ENCODE measurements at regions not wholly inside any gene's neighbourhood (a gene's known extent, or its start where the extent isn't known, plus 50 kb on each side); places are given as distances from the start of the nearest gene placed in this dataset.

DNA sequence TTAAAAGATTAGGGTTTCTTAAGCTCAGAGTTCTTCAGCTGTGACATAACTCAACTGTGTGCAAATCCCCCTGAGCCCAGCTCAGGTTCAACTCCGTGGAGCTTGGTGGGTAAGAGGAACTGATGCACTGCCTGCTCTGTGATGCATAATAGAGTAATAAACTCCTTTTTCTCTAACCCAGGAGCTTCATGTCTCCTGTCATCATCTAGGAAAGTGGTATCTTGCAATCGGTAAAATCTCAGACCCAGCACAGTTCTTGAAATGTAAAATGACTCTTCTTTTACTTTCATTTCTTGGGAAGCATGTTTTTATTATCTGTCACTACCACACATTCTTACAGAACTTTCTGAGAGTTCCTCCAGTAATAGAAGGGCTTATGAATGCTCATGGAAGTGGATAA, 123.8 kb upstream of the PCDH9 start:
- no peak for DNase-seq (ENCODE audit: low read depth)

DNA sequence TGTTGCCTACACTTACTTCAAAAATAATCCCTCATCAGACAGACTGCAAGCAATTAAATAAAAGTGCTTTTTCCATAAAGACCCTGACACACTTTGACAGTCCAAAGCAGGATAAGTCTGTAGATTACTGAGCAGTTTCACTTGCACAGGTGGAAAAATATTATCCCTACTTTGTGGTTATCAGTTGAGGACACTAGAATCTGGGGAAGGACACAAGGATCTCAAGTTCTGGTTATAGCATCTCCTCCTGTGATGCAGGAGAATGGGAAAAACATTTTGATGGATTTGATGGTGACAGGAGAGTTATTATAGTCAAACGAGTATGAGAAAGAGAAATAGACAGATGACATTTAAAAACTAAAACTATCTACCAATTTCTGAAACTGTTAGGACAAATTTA, 122.9 kb upstream of the PCDH9 start:
- DNase-seq (ENCODE audit: low read depth) = no peak

DNA sequence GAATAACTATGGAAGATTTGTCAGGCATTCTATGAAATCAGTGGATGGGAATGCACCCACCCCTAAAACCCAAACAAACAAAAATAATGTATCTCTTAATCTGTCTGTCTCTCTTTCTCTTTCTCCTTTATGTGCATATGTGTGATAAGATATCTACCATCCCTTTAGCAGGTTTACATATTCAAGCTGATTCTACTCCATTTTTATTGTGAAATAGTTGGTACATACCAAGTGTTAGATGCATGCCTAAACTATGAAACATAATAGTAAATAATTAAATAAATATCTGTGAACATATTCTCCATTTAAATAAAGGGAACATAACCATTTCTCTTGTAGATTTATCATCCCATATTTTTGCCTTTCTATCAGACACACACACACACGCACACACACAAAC, 121.8 kb upstream of the PCDH9 start:
- DNase-seq (ENCODE audit: low read depth) = no peak

DNA sequence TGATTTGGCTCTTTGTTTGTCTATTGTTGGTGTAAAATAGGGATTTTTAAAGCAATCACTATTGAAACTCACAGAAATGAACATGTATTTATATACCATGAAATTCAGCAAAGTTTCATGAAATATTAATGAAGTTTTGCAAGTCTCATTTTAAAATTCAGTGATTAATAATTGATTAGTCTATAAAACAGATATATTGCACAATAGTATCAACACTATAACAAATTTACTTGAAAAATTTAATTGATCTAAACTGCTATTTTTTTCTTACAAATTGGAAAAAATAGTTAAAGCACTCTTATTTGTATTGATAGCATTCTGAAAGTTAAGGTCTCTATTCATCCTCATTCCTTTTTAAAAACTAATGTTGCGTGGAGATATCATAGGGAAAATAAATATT, 121.0 kb upstream of the PCDH9 start:
- no peak for DNase-seq (ENCODE audit: low read depth)

DNA sequence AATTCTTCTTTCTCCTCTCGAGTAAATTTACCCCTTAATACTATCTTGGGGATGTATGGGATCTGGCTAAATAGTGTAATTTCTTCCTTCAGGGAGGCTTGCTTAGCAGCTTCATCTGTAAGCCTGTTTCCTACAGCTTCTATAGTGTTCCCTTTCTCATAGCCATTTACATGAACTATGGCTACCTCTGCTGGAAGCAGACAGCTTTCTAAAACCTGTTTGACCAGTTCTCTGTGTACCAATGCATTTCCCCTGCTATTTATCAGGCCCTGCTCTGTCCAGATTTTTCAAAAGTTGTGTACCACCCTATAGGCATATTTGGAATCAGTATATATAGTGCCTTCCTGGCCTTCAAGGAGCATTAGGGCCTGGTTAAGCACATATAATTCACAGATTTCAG, 113.6 kb upstream of the PCDH9 start:
- no peak for DNase-seq (ENCODE audit: low read depth)

DNA sequence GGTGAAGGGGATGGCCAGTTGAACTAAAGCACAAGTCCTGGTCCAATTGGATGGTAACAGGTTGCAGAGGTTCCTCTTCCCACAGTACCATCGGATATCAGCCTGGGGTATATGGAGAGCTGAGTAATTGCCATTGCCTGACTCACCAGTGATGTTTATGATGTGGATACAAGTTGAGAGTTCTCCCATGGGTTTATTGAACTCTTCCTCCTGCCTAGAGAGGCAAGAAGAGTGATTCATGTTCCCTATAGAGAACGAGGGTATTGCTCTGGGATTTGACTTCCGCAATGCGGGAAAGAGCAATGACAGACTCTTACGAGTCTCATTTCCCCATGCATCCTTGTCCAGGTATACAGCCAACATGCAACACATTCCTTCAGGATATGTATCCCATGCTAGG, 111.3 kb upstream of the PCDH9 start:
- no peak for DNase-seq (ENCODE audit: low read depth)

DNA sequence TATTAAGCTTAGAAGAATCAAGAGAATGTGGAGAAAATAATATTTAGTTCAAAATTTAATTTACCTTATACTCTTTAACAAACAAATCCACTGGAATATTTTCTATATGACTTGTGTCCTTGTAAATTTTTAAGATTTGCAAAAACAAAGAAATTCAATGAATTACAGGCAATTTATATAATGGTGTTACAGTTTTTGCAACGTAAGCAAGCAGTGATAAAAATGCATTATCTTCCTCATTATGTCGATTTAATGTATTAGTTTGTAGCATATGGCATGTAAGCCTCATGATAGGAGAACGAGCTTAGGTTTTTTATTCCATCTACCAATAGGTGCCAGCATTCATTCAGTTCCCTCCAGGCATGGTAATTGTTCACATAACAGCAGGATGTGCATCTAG, 100.0 kb upstream of the PCDH9 start:
- DNase-seq (ENCODE audit: low read depth) = no peak

DNA sequence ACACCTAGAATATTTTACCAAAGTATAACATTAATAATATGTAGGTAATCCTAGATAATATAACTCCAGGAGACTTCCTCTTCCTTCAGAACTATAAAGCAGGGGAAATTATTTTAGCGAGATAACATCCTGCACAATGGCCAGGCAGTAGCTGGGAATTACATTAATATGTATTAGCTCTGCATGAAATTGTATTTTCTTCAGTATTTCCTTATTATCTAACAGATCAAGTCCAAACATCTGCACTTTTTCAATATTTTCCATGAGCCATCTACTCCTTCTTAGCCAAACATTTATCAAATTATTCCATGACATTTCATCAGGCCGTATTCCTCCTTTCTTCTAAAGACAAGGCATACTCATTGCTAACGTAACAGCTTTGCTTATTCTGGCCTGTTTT, 98.8 kb upstream of the PCDH9 start:
- DNase-seq (ENCODE audit: low read depth) = no peak

DNA sequence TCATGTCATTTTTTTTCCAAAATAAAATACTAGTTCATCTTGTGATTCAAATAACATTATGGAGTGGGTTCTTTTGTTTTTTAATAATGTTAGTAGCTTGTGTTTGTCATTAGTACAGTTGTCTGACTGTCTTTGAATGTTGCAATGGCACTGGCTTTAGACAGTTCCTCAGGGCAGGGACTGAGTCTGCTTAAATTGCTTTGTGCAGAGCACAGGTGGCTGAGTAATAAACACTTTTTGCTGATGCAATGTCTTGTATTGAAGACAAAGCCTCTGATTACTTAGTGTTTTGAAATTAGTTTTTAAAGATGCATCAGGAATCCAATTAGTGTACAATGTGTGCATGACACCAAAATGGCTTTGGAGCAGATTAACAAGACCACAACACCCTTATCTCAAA, 88.7 kb upstream of the PCDH9 start:
- no peak for DNase-seq (ENCODE audit: low read depth)

DNA sequence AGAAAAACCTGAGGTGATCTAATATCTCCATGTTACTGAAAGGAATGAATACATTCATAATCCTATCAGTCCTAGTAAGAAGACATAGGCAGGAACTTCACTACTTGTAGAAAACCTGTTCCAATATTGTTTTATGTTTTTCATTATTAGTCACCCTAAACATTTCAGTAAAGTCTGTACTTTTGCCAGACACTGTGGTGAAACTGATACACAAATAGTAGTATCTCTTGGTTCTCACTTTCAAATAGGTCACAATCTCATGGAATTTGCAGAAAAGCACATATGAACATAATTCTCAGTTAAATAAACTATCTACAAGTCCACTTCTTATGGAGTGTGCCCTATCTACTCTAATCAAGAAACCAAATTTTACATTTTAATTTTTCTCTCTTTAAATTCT, 88.3 kb upstream of the PCDH9 start:
- no peak for DNase-seq (ENCODE audit: low read depth)

DNA sequence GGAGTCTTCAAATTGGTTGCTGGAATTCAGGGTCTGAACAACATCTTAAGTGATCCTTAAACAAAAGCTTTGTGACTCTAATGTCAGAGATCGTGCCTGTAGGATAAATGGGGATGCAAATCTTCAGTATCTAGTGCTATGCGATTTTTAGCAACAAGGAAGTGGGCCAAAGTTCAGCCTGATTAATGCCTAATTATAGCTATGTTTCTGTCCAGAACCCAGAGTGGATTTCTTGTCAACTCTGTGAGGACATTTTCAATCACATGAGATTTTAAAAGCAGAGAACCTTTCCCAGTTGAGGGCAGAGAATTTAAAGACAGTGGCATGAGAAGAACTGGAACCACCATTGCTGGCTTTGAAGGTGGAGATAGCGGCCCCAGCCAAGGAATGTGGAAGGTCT, 84.3 kb upstream of the PCDH9 start:
- no peak for DNase-seq (ENCODE audit: low read depth)

DNA sequence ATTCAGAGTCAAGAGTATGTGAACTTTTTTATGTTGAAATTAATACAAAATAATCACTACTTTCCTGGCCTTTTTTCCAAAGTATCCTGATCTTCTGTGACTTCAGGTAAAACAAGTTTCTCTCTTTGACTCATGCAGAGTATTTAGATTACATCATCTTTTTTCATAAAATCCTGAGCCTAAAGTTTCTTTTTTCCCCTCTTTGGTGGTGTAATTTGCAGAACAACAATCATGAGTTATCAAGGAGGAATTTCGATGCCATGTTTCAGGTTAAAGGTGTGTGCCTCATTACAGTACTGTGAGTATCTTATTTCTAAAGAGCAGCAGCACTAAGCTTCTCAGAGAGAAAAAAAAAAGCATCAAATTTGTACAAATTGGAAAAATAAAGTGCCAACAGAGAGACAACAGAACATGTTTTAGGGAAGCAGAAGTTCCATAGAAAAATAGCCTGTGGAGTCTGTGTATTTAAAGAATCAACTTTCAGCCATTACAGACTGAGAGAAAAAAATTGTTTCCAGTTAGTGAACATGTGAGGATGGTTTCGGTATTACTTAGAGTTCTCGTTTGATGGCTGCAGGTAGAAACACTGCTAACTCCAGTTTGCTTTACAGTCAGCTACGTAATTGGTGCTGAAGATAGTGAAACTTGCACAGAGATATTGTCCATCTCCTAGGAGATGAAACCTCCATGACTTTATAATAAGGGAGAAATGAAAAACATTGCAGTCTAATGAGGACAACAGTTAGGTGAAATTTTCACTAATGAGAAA, 78.1 kb upstream of the PCDH9 start:
- DNase-seq (ENCODE audit: low read depth) = no peak

DNA sequence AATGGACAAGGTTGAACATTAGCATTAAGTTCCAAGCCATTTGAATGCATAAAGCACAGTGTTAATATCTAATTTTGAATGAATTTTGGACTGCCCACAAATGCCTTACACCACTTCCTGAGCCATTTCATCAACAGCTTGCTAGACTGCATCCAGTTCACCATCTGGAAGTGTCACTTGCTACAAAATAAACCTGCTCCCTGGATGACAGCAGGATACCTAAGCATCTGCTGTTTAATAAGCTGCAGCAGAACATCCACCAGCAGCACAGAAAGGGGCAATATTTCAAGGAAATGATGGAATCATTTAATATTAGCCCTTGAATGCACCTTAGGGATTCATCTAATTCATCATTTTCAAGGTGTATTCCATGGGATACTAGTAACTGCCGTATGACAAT, 76.6 kb upstream of the PCDH9 start:
- DNase-seq (ENCODE audit: low read depth) = no peak

DNA sequence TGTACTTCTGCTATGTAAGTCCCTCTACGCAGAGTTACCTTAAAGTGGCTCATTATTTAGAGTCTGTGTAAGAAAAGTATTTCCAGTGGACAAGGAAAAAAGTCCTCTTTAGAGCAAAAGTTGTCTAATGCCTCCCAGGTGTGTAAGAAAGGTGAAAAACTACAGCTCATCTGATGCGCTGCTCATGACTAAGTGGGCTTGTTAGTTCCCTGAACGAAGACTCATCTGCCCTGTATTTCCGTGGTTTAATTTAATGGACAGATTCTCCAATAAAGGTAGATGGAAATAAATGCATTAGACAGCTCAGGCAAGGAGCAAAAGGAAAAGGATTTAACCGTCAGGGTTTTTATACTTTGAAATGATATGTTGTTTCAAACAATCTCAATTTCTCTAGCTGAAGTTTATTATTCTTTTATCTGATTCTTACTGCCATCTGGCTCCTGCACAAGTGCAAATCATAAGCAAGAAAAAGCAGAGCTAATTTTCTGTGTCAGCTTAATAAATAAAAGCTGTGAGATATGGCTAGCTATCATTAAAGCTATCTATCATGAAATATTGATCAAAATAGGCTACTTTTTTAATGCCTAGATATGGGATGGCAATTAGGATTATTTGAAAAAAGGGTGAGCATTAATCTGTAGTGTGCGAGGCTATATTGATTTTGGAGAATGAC, 73.7 kb upstream of the PCDH9 start:
- DNase-seq (ENCODE audit: low read depth) = no peak

DNA sequence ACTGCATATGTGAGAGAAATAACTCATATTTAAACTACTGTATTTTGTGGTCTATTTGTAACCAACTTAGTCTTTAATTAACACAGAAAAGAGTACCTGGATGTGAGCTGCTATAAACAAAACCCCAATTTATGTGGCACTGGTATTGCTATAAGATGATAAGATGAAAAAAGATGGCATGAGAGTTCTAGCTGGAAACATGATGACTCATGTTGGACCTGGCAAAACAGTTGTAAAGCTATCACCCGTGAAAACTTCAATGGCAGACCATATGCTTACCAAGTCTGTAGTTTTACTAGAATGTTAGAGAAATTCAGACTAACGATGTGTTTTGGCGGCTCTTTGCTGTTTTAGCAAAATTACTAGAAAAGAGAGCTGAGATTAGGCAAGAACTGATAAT, 69.6 kb upstream of the PCDH9 start:
- no peak for DNase-seq (ENCODE audit: low read depth)

DNA sequence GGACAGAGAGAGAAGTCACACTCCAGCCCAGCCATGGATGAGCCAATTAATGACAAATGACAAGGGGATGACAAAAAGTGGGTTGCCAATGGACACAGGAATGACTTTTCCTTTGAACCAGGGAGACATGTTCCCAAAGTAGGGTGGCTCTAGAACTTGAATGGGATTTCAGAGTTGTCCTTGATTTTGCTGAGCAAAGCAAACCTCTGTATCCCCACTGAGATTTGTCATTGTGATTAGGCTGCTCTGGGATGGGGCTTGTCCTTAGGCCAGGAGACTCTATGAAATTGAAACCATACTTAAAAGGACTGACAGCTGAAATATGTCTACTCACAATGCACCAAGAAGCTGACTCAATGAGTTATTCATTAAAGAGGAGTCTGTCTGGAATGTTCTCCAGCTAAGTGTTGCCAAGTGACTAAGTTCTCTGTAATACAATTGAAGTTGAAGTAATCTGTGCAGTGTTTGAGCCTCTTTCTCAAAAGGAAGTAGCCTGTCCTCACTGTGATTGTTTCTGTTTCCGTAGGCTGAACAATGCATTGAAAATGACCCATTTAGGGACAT, 69.0 kb upstream of the PCDH9 start:
- DNase-seq (ENCODE audit: low read depth) = no peak

DNA sequence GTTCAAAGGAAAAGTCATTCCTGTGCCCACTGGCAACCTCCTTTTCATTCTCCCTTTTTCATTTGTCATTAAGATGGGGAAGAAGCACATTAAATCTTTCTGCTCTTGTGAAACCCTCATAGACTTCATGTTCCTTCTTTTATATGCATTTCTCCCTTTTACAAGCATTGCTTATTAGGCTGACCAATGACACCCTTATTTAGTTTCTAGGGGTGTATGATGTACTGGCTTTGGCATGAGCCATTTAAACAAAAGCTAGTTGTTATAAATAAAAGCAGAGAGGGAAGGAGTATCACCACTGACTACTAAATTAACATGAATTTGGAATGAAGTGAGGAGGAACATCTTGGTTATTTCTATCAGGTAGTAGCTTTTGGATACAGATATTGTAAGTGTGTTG, 68.2 kb upstream of the PCDH9 start:
- no peak for DNase-seq (ENCODE audit: low read depth)

DNA sequence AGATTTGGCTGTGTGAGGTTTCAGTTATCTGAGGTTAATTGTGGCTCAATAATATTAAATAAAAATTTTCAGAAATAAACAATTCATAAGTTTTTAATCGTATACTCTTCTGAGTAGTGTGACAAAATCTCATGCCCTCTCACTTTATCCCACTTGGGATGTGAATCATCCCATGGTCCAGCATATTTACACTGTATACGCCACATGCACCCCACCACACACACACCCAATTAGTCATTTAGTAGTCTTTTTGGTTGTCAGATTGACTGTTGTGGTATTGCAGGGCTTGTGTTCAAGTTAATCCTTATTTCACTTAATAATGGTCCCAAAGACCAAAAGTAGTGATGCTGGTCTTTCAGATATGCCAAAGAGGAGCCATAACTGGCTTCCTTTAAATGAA, 66.4 kb upstream of the PCDH9 start:
- no peak for DNase-seq (ENCODE audit: low read depth)

DNA sequence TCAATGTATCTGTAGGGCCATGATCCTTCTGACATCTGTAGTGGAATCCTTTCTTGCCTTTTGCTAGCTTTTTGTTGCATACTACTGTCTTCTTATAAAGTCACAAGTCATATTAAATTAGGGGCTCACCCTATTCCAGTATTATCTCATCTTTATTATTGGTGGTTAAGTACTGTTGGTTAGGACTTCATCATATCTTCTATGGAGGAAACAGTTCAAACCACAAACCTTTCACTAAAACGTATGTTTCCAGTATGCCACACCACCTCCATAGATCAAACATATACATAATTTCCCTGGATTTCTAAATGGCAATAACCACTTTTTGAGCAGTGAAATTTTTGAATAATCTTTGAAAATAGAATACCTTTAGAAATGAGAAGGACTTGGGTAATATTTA, 62.8 kb upstream of the PCDH9 start:
- no peak for DNase-seq (ENCODE audit: low read depth)

DNA sequence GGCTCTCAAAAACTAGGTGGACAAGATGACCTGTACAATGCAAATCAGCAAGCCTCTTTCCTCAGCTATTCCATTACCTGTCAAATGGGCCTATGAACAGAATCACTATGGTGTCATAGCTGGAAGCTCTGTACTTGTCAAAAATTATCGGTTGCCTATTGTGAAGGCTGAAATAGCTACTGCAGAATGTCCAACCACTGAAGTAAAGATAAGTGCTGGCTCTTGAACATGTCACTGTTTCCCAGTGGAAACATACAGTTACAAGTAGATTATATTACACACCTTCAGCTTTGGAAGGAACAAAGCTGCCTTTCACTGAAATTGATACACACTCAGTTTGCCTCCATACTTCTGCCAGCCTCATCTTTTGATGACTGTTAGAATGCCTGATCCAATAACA, 55.5 kb upstream of the PCDH9 start:
- DNase-seq (ENCODE audit: low read depth) = no peak

DNA sequence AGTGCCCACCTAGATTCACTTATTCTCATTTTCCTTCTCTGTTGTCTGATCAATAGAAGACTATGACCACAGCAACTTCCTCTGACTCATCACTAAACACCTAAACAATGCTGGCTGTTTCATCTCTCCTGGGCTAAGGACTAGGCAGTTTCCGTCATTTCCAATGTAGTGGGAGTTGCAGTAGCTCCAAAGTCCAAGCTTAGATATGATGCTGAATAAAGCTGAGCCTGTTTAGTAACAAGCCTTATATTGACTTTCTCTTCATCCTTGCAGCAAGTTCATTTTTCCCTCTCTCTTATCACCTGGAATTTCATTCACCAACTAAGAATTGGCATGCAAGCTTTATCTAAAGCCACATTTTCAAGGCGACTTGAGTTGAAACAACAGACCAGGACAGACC, 53.5 kb upstream of the PCDH9 start:
- no peak for DNase-seq (ENCODE audit: low read depth)

DNA sequence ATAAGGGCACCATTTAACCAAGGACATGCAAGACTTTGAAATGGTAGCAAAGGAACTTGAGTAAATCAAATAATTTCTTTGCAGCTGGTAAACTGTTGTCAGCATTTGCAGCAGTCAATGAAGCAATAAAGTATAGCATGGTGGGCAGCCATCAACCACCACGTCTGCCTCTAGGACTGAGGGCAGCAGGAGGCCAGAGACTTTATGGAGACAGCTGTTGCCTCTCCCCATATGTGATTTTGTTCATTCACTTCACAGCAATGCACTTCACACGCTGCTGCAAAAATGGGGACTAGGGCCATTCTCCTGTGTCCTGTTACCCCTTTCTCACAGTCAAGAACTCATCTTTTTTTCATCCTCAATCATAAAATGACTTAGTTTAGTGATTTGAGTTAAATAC, 51.3 kb upstream of the PCDH9 start:
- no peak for DNase-seq (ENCODE audit: low read depth)
